GM12878 (cell line): ENCODE measurements at regions not wholly inside any gene's neighbourhood (a gene's known extent, or its start where the extent isn't known, plus 50 kb on each side); places are given as distances from the start of the nearest gene placed in this dataset.

Experiments
- ATAC-seq: fragments of 200-7000 bp; cut with Tn5 transposase; 3 replicates; pipeline ENCODE4 v1.9.1; 2020; ENCODE audit warnings: mild to moderate bottlenecking, moderate library complexity
- BruUV-seq: library from RNA; stranded (reverse); fragments of 400-500 nt; replicated peaks from 2 replicates; lab custom pipeline; 2021; lab: Mats Ljungman, UMichigan
- CTCF ChIA-PET: fragments of 300-600 bp; sonication (Branson Sonifier 250); formaldehyde crosslinking; extraction: SDS; loops from one replicate; lab custom pipeline; 2021; ENCODE audit warnings: inconsistent platforms; lab: Yijun Ruan, JAX
- POLR2A ChIA-PET: fragments of 350-600 bp; formaldehyde crosslinking; extraction: SDS; loops from one replicate; lab custom pipeline; 2021; ENCODE audit warnings: inconsistent platforms; lab: Charles Lee
- RAD21 ChIA-PET: fragments of 300-600 bp; sonication (Branson Sonifier 250); formaldehyde crosslinking; loops from one replicate; lab custom pipeline; 2023; ENCODE audit warnings: antibody characterized with exemption; ENCODE audit not compliant: unreplicated experiment; lab: Charles Lee
- SMC1A ChIA-PET: fragments of 300-600 bp; sonication (Branson Sonifier 250); formaldehyde crosslinking; loops from one replicate; lab custom pipeline; 2023; ENCODE audit not compliant: unreplicated experiment, uncharacterized antibody; lab: Charles Lee
- DNase-seq: peaks from one replicate; pipeline ENCODE4 v3.0.0-alpha.2; 2011; ENCODE audit warnings: low read depth, low spot score
- FAIRE-seq: peaks from 3 replicates; lab custom pipeline; 2011; peaks lifted over from hg19 to GRCh38; lab: Jason Lieb, UNC
- H2AFZ ChIP-seq: 2 replicates; pipeline ENCODE4 v1.6.0; 2011; ENCODE audit warnings: low read depth, low read length, control low read depth; ENCODE audit not compliant: control insufficient read depth
- H3K27ac ChIP-seq: 2 replicates; pipeline ENCODE4 v1.5.1; 2011; ENCODE audit warnings: control low read depth; ENCODE audit not compliant: control insufficient read depth, insufficient read depth
- H3K27me3 ChIP-seq, 2 experiments: replicated peaks in 1 of 2; 2 replicates each; pipeline versions ENCODE4 v1.6.0 to v1.6.1; 2011; ENCODE audit warnings: low read length in 1 of 2; ENCODE audit not compliant: control insufficient read depth in 2 of 2, insufficient read depth in 2 of 2
- H3K36me3 ChIP-seq, 2 experiments: 2 replicates each; pipeline ENCODE4 v1.5.1; 2011; ENCODE audit warnings: low read length in 1 of 2; ENCODE audit not compliant: control insufficient read depth in 2 of 2, insufficient read depth in 2 of 2
- H3K4me1 ChIP-seq: 2 replicates; pipeline ENCODE4 v1.6.1; 2011; ENCODE audit warnings: mild to moderate bottlenecking, low read length, moderate library complexity, mixed read lengths; ENCODE audit not compliant: control insufficient read depth, insufficient read depth
- H3K4me2 ChIP-seq: 2 replicates; pipeline ENCODE4 v1.6.0; 2011; ENCODE audit warnings: control low read depth; ENCODE audit not compliant: control insufficient read depth, insufficient read depth
- H3K4me3 ChIP-seq: fragments of 200-600 bp; sonication (generic); 2 replicates; pipeline ENCODE4 v1.5.1; 2016
- H3K79me2 ChIP-seq: 2 replicates; pipeline ENCODE4 v1.6.0; 2011; ENCODE audit warnings: low read length; ENCODE audit not compliant: control insufficient read depth, insufficient read depth
- H3K9ac ChIP-seq: 2 replicates; pipeline ENCODE4 v1.8.0; 2011; ENCODE audit warnings: low read length, control low read depth, mixed read lengths; ENCODE audit not compliant: control insufficient read depth, insufficient read depth
- H3K9me3 ChIP-seq: replicated peaks from 3 replicates; pipeline ENCODE4 v1.5.1; 2011; ENCODE audit warnings: mild to moderate bottlenecking, low read length; ENCODE audit not compliant: control insufficient read depth, insufficient read depth
- H4K20me1 ChIP-seq: 2 replicates; pipeline ENCODE4 v1.6.0; 2011; ENCODE audit not compliant: control insufficient read depth, insufficient read depth
- BCL11A ChIP-seq: IDR thresholded peaks from 2 replicates; pipeline ENCODE4 v1.6.1; 2011; ENCODE audit warnings: low read depth, low read length
- CHD1 ChIP-seq: IDR thresholded peaks from 2 replicates; pipeline ENCODE4 v1.6.1; 2012; ENCODE audit warnings: low read depth, low read length, improper control_type of control experiment
- EED ChIP-seq: sonication (generic); IDR thresholded peaks from 2 replicates; pipeline ENCODE4 v1.6.1; 2016; ENCODE audit warnings: antibody characterized with exemption, low read depth
- MXI1 ChIP-seq: fragments of 150-350 bp; IDR thresholded peaks from 2 replicates; pipeline ENCODE4 v1.6.1; 2011; ENCODE audit warnings: low read depth, mild to moderate bottlenecking, inconsistent platforms, low read length, improper control_type of control experiment
- NR2F1 ChIP-seq: fragments of 450-650 bp; conservative IDR thresholded peaks from 2 replicates; pipeline ENCODE4 v1.6.1; 2017; ENCODE audit warnings: mild to moderate bottlenecking
- NRF1 ChIP-seq: conservative IDR thresholded peaks from 2 replicates; pipeline ENCODE4 v1.6.1; 2011; ENCODE audit warnings: mild to moderate bottlenecking, low read depth, low read length, improper control_type of control experiment
- RAD51 ChIP-seq: fragments of 450-650 bp; IDR thresholded peaks from 2 replicates; pipeline ENCODE4 v1.6.1; 2016; ENCODE audit warnings: moderate library complexity, mild to moderate bottlenecking, inconsistent platforms
- RCOR1 ChIP-seq: conservative IDR thresholded peaks from 2 replicates; pipeline ENCODE4 v1.6.1; 2012; ENCODE audit warnings: low read depth, low read length, improper control_type of control experiment
- RELA ChIP-seq: fragments of 450-650 bp; IDR thresholded peaks from 2 replicates; pipeline ENCODE4 v1.8.0; 2014; ENCODE audit warnings: borderline replicate concordance; ENCODE audit not compliant: partially characterized antibody
- SMAD5 ChIP-seq: IDR thresholded peaks from 2 replicates; pipeline ENCODE4 v1.6.1; 2016; ENCODE audit warnings: antibody characterized with exemption, low read depth
- TARDBP ChIP-seq: IDR thresholded peaks from 2 replicates; pipeline ENCODE4 v1.6.1; 2016; ENCODE audit warnings: borderline replicate concordance
- WRNIP1 ChIP-seq: IDR thresholded peaks from 2 replicates; pipeline ENCODE4 v1.6.1; 2011; ENCODE audit warnings: low read depth, low read length, improper control_type of control experiment, borderline replicate concordance
- ZNF622 ChIP-seq: fragments of 450-650 bp; IDR thresholded peaks from 2 replicates; pipeline ENCODE4 v1.6.1; 2017; ENCODE audit warnings: mild to moderate bottlenecking, inconsistent platforms
- WGBS: methylation state at CpG from one replicate; pipeline ENCODE4 v1.1.6; 2016; ENCODE audit warnings: low lambda C conversion rate; ENCODE audit not compliant: insufficient replicate concordance, insufficient coverage; ENCODE audit errors: missing lambda C conversion rate; 5-methylcytosine and 5-hydroxymethylcytosine counted together
- in situ Hi-C: fragments of 300-500 bp; cut with MboI; formaldehyde crosslinking; loops from 9 replicates; pipeline ENCODE4 v1.14.3; 2018; ENCODE audit warnings: mixed read lengths
- intact Hi-C: fragments of 100-400 bp; cut with micrococcal nuclease; formaldehyde crosslinking; loops from one replicate; pipeline ENCODE4 v1.14.2; 2022; ENCODE audit not compliant: unreplicated experiment
- TF ChIP-seq, protein P1 (sequence below): IDR thresholded peaks from 2 replicates; pipeline ENCODE4 v1.6.1; 2012; ENCODE audit warnings: improper control_type of control experiment, low read depth, low read length; ENCODE audit not compliant: insufficient replicate concordance

DNA sequence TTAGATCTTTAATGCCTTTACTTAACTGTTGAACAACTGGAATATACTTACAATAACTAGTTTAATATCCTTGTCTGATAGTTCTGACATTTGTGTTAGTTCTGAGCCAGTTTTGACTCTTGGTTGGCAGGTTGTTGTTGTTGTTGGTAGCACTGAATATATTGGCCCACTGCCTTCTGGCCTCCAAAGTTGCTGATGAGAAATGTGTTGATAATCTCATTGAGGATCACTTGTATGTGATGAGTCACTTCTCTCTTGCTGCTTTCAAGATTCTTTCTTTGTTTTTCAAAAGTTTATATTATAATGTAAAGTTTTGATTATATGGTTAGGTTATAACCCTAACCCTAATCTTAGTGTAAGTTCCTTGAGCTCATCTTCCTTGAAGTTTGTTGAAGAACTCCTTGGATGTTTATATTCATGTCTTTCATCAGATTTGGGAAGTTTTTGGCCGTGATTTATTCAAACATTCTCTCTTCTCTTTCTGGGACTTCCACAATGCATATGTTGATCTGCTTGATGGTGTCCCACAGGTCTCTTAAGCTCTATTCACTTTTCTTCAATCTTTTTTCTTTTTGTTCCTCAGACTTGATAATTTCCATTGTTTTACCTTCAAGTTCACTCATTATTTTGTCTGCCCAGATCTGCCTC is 149.7 kb downstream of the FGF18 start:
- no peak overlapping the region for H3K27ac ChIP-seq
- ChIA-PET RAD21 (no interaction called here), SMC1A (no interaction called here), CTCF (interaction anchor here (1.3 kb wide), 1 partner anchor 29 kb away, joined by 3 read pairs; no protein-coding TSS in a partner anchor), POLR2A (no interaction called here)
- in situ Hi-C loops: no loop called here
- no peak overlapping the region for H3K4me2 ChIP-seq
- intact Hi-C loops: no loop called here
- no peaks in the 10 kb centered on the region; a peak in 1 of 4 replicates for H3K27me3 ChIP-seq
- ATAC-seq (no peak), DNase-seq (no peak), FAIRE-seq (no peak)
- TF ChIP-seq RAD51 (no peak), SMAD5 (no peak), EED (no peak), ZNF622 (no peak)
- H4K20me1 ChIP-seq: no peaks in the 10 kb centered on the region
- no peaks in the 10 kb centered on the region for H3K9me3 ChIP-seq
- no peak overlapping the region for H3K9ac ChIP-seq
- BruUV-seq: no TSS peak
- H3K4me3 ChIP-seq: no peak overlapping the region
- WGBS: 0% methylated on average over 1 of the region's 1 CpG
- H3K36me3 ChIP-seq: no peaks in the 10 kb centered on the region
- H2AFZ ChIP-seq: no peak overlapping the region
- no peaks in the 10 kb centered on the region for H3K4me1 ChIP-seq
- H3K79me2 ChIP-seq: no peaks in the 10 kb centered on the region

DNA sequence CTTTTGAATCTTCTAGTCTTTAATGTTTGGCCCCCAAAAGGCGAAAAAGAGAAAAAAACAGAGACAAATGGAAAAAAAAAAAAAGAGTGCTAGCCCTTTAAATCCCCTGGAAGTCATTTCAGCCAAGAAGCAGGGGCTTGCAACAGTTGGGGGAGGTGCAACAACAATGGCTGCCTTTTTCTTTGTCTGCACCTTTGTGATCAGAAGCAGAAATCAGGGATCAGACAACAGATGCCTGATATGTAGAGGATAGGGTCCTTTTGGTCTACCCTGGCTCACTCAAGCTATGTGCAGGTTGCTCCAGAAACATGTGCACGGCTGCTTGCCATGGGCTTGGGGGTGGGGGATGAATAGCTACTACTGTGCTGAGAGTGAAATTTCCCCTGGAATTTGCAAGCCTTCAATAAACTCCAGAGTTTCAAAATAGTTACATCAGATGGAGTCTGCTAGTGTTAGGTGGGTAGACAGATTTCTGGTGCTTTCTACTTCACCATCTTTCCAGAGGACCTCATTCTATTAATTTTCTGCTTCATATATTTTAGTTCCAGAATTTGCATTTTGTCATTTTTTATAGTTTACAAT is 150.9 kb downstream of the FGF18 start:
- Histone ChIP-seq H3K9me3 (no peaks in the 10 kb centered on the region), H4K20me1 (no peaks in the 10 kb centered on the region), H2AFZ (no peak overlapping the region), H3K79me2 (no peaks in the 10 kb centered on the region), H3K4me3 (no peak overlapping the region), H3K4me1 (no peaks in the 10 kb centered on the region), H3K27ac (no peak overlapping the region), H3K27me3 (no peaks in the 10 kb centered on the region; a peak in 1 of 4 replicates), H3K4me2 (no peak overlapping the region), H3K36me3 (no peaks in the 10 kb centered on the region), H3K9ac (no peak overlapping the region)
- ChIA-PET SMC1A (no interaction called here), CTCF (interaction anchor here (1.3 kb wide), 1 partner anchor 28 kb away, joined by 3 read pairs; no protein-coding TSS in a partner anchor), RAD21 (no interaction called here), POLR2A (no interaction called here)
- no peak for ATAC-seq
- in situ Hi-C loops (no loop called here), intact Hi-C loops (no loop called here)
- 16% methylated on average over 2 of the region's 2 CpGs for WGBS
- FAIRE-seq: no peak
- DNase-seq: no peak
- no TSS peak for BruUV-seq
- TF ChIP-seq CHD1 (no peak), NR2F1 (no peak), SMAD5 (no peak), WRNIP1 (no peak), TARDBP (no peak), BCL11A (no peak), RELA (no peak), RCOR1 (no peak), MXI1 (no peak), NRF1 (no peak)
- TF ChIP-seq, protein P1, sequence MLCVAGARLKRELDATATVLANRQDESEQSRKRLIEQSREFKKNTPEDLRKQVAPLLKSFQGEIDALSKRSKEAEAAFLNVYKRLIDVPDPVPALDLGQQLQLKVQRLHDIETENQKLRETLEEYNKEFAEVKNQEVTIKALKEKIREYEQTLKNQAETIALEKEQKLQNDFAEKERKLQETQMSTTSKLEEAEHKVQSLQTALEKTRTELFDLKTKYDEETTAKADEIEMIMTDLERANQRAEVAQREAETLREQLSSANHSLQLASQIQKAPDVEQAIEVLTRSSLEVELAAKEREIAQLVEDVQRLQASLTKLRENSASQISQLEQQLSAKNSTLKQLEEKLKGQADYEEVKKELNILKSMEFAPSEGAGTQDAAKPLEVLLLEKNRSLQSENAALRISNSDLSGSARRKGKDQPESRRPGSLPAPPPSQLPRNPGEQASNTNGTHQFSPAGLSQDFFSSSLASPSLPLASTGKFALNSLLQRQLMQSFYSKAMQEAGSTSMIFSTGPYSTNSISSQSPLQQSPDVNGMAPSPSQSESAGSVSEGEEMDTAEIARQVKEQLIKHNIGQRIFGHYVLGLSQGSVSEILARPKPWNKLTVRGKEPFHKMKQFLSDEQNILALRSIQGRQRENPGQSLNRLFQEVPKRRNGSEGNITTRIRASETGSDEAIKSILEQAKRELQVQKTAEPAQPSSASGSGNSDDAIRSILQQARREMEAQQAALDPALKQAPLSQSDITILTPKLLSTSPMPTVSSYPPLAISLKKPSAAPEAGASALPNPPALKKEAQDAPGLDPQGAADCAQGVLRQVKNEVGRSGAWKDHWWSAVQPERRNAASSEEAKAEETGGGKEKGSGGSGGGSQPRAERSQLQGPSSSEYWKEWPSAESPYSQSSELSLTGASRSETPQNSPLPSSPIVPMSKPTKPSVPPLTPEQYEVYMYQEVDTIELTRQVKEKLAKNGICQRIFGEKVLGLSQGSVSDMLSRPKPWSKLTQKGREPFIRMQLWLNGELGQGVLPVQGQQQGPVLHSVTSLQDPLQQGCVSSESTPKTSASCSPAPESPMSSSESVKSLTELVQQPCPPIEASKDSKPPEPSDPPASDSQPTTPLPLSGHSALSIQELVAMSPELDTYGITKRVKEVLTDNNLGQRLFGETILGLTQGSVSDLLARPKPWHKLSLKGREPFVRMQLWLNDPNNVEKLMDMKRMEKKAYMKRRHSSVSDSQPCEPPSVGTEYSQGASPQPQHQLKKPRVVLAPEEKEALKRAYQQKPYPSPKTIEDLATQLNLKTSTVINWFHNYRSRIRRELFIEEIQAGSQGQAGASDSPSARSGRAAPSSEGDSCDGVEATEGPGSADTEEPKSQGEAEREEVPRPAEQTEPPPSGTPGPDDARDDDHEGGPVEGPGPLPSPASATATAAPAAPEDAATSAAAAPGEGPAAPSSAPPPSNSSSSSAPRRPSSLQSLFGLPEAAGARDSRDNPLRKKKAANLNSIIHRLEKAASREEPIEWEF: no peak
